ENCODE measurements at regions not wholly inside any gene's neighbourhood (a gene's known extent, or its start where the extent isn't known, plus 50 kb on each side); places are given as distances from the start of the nearest gene placed in this dataset.

DNA sequence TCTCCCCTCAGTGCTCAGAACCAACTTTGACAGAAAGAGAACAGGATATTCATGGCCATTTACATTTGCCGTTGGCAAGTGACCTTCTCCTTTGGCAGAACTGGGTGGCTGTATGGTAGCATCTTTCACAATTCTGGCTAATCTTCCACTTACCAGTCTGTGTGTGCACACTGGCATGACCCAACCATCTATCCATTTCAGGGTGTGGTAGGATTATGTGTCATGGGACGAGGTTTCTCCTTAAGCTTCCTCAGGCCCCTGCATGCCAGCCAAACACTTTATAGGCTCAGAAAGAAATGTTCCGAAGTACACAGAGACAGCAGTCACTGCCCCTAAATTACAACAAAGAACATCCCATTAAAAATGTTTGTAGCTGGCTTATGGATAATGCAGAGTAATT is 497.1 kb downstream of the NFIB start:
- POLR2A ChIA-PET = no interaction called here

More for the DNA sequence above, 497.1 kb downstream of the NFIB start:
- Histone ChIP-seq H3K9me3 (replicated peaks; ENCODE audit: control insufficient read depth, insufficient read depth, low read length) (no peaks in the 10 kb centered on the region), H3K79me2 (ENCODE audit: control insufficient read depth, insufficient read depth, low read length) (no peaks in the 10 kb centered on the region), H3K27ac (ENCODE audit: insufficient read depth, low read depth, low read length) (no peak overlapping the region), H3K27me3 (ENCODE audit: control insufficient read depth in 2 of 2, insufficient read depth in 2 of 2, low read length in 2 of 2) (no peaks in the 10 kb centered on the region), H2AFZ (ENCODE audit: low read depth, low read length) (no peak overlapping the region), H4K20me1 (replicated peaks; ENCODE audit: control insufficient read depth, extremely low read depth, insufficient read depth, low read length) (no peaks in the 10 kb centered on the region), H3K4me2 (ENCODE audit: insufficient read depth, low read length) (no peak overlapping the region), H3K4me3 (replicated peaks in 1 of 3; ENCODE audit: insufficient read depth in 1 of 3, low read depth in 1 of 3, low read length in 3 of 3) (no peak overlapping the region), H3K4me1 (ENCODE audit: control insufficient read depth, extremely low read depth, insufficient read depth, low read length) (no peaks in the 10 kb centered on the region), H3K36me3 (ENCODE audit: control insufficient read depth in 2 of 2, extremely low read depth in 1 of 2, insufficient read depth in 2 of 2, low read length in 2 of 2) (no peaks in the 10 kb centered on the region), H3K9ac (replicated peaks; ENCODE audit: extremely low read depth, insufficient read depth, low read length) (no peak overlapping the region), H3K9me1 (replicated peaks; ENCODE audit: control insufficient read depth, extremely low read depth, insufficient read depth, low read length) (no peaks in the 10 kb centered on the region)
- intact Hi-C loops (cut with micrococcal nuclease) = no loop called here
- dilution Hi-C loops (cut with MboI; ENCODE audit: extremely low pct_ligation_motif_present, low sequenced_read_pairs) = no loop called here
- FAIRE-seq (no peak), DNase-seq (ENCODE audit: low read depth, low spot score) (no peak)
- CTCF ChIA-PET = no interaction called here
- TF ChIP-seq FOS (IDR thresholded peaks at IDR 0.05; ENCODE audit: borderline replicate concordance, insufficient read depth, low read length) (no peak), GATA2 (IDR thresholded peaks at IDR 0.05; ENCODE audit: insufficient read depth, insufficient read length, low read depth, low read length) (no peak), EZH2 (IDR thresholded peaks at IDR 0.05; ENCODE audit: borderline replicate concordance, low read depth, low read length, severe bottlenecking) (no peak), POLR2AphosphoS5 (IDR thresholded peaks at IDR 0.05; ENCODE audit: insufficient read depth, low read depth, low read length) (no peak), MYC (IDR thresholded peaks at IDR 0.05; ENCODE audit: low read depth, low read length) (no peak), JUN (IDR thresholded peaks at IDR 0.05; ENCODE audit: borderline replicate concordance, insufficient read depth, insufficient read length, low read depth) (no peak), POLR2A (IDR thresholded peaks at IDR 0.05; ENCODE audit: low read depth, low read length) (no peak), CTCF (IDR thresholded peaks at IDR 0.05; ENCODE audit: extremely low read depth in 1 of 2, insufficient read depth in 1 of 2, low read depth in 1 of 2, low read length in 2 of 2) (no peak)
- TF ChIP-seq, protein P1, sequence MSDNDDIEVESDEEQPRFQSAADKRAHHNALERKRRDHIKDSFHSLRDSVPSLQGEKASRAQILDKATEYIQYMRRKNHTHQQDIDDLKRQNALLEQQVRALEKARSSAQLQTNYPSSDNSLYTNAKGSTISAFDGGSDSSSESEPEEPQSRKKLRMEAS (IDR thresholded peaks at IDR 0.05; ENCODE audit: insufficient read depth, insufficient read length) = no peak
- BruUV-seq (replicated peaks) = no TSS peak

Measured in endothelial cell of umbilical vein (primary cell).